Right atrium auricular region (tissue), 2 donors: ENCODE measurements at regions not wholly inside any gene's neighbourhood (a gene's known extent, or its start where the extent isn't known, plus 50 kb on each side); places are given as distances from the start of the nearest gene placed in this dataset.
A peak's percentile ranks its signal among the peaks of the same experiment; 100 is the strongest.

Experiments
- DNase-seq: peaks from one replicate; pipeline ENCODE4 v3.0.0-alpha.2; 2019; ENCODE audit warnings: low spot score
- H3K27ac ChIP-seq, 2 donors: fragments of 200-600 bp; sonication (generic); 1 replicate in 1 of 2; 2 replicates in 1 of 2; pipeline ENCODE4 v1.5.1; 2016 to 2019
- H3K27me3 ChIP-seq, 2 donors: fragments of 200-600 bp; sonication (generic); one replicate each; pipeline versions ENCODE4 v1.5.1 to v1.6.0; 2017 to 2019
- H3K36me3 ChIP-seq: fragments of 200-600 bp; sonication (generic); one replicate; pipeline ENCODE4 v1.5.1; 2016
- H3K4me1 ChIP-seq, 2 donors: fragments of 200-600 bp; sonication (generic); one replicate each; pipeline versions ENCODE4 v1.5.1 to v1.6.0; 2017 to 2019
- H3K4me3 ChIP-seq, 2 donors: fragments of 200-600 bp; sonication (generic); 1 replicate in 1 of 2; 2 replicates in 1 of 2; pipeline ENCODE4 v1.5.1; 2017 to 2019; ENCODE audit warnings: mild to moderate bottlenecking in 1 of 2, moderate library complexity in 1 of 2
- H3K9me3 ChIP-seq, 2 donors: fragments of 200-600 bp; sonication (generic); one replicate each; pipeline ENCODE4 v1.5.1; 2019
- TF ChIP-seq, protein P1 (sequence below), 2 donors: fragments of 200-600 bp; sonication (generic); IDR thresholded peaks; one replicate each; pipeline ENCODE4 v1.5.1; 2019; ENCODE audit warnings: antibody characterized with exemption in 2 of 2

DNA sequence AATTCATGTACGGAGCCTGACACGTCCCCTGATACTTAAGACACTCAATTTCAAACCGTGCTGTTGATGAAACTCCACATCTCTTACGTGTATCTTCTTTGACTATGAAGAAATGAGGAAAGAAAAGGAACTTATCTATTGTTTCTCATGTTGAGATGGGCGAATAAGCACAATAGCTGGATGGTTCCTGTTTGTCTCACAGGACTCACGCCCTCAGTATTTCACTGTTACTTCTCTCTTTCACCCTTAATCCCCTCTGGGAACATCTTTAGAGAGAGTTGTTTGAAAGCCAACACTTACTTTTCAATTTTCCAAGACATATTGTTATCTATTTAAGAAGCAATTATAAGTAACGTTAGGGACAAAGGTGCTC, 99.8 kb downstream of the COPS8 start:
- TF ChIP-seq, protein P1, sequence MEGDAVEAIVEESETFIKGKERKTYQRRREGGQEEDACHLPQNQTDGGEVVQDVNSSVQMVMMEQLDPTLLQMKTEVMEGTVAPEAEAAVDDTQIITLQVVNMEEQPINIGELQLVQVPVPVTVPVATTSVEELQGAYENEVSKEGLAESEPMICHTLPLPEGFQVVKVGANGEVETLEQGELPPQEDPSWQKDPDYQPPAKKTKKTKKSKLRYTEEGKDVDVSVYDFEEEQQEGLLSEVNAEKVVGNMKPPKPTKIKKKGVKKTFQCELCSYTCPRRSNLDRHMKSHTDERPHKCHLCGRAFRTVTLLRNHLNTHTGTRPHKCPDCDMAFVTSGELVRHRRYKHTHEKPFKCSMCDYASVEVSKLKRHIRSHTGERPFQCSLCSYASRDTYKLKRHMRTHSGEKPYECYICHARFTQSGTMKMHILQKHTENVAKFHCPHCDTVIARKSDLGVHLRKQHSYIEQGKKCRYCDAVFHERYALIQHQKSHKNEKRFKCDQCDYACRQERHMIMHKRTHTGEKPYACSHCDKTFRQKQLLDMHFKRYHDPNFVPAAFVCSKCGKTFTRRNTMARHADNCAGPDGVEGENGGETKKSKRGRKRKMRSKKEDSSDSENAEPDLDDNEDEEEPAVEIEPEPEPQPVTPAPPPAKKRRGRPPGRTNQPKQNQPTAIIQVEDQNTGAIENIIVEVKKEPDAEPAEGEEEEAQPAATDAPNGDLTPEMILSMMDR (IDR thresholded peaks at IDR 0.05), result no peak
- Histone ChIP-seq H3K27me3 (no peaks in the 10 kb centered on the region), H3K4me1 (no peaks in the 10 kb centered on the region), H3K9me3 (no peaks in the 10 kb centered on the region), H3K27ac (no peak overlapping the region), H3K36me3 (no peaks in the 10 kb centered on the region), H3K4me3 (no peak overlapping the region)
- DNase-seq, result no peak

DNA sequence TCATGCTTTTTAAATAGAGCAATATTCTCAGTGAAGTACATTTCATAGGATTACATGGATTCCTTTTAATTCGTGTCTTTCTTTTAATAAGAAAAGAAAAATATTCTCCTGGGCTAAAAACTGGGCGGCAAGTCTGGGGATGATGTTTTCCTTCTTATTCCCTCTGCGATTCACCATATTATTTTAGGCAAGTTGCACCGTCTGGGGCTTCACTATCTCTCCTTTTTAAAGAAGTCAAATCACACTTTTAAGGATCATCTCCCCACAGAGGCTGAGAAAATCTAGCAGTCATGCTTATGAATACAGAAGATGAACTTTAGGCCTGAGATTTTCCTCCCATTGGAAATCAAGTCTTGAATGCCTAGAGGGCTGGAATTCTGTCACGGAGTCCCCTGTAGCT, 104.1 kb downstream of the COPS8 start:
- no peak overlapping the region for H3K4me3 ChIP-seq
- no peaks in the 10 kb centered on the region for H3K4me1 ChIP-seq
- DNase-seq, result no peak
- TF ChIP-seq, protein P1 (IDR thresholded peaks at IDR 0.05), result no peak
- no peak overlapping the region for H3K27ac ChIP-seq
- no peaks in the 10 kb centered on the region for H3K36me3 ChIP-seq
- no peaks in the 10 kb centered on the region for H3K9me3 ChIP-seq
- H3K27me3 ChIP-seq, result no peaks in the 10 kb centered on the region

DNA sequence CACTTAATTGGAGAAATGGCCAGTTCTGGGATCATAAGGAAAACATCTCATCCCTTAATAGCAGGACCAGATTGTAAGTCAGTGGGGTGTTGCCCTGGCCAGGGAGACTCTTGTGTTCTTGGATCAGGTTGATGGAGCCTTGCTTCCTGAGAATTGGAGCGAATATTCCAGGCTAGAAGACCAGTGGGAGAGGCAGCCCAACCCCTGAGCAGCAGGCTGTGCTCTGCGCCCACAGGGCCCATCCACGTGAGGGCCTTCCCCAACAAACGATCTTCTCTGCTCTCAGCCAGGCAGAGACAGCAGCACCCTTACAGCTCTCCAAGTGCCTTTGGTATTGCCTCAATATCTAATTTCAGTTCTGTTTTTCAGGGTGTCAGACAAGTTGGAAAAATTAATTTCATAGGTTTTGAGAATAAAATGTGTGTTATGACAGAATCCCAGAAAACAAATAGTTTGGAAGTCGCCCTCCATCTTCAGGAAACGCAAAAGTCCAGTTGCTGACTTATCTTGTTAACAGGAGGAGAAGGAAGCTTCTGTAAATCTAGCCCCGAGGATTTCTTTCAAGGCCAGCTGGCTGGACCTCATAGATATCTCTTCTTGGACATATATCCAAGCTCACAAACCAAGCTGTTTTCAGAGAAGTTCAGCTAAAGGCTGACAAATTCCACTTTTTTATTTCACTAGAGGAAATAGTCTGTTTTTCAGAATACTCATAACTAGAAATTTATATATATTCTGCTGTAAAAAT, 105.5 kb downstream of the COPS8 start:
- Histone ChIP-seq H3K4me3 (no peak overlapping the region), H3K27ac (peak overlapping the region; percentile 40 to 64), H3K4me1 (no peaks in the 10 kb centered on the region), H3K9me3 (no peaks in the 10 kb centered on the region), H3K27me3 (no peaks in the 10 kb centered on the region), H3K36me3 (no peaks in the 10 kb centered on the region)
- DNase-seq, result no peak
- TF ChIP-seq, protein P1 (IDR thresholded peaks at IDR 0.05), result no peak

DNA sequence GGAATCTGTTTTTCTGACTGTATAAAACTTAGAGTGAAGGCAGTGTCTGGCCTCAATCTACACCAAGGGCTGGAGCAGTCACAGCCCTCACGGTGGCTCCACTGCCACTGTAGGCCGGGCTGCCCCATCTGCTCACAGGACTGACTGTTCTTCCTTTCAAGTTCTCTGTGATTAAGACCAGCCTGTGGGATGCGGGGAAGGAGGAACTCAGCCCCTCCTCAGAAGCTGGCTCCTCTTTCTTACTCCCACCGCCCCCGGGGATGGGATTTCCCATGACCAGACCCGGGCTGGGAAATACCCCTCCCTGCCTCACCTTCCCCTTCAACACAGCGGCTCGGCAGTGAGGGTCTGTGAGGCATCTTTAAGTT, 106.0 kb downstream of the COPS8 start:
- no peaks in the 10 kb centered on the region for H3K9me3 ChIP-seq
- no peak overlapping the region for H3K4me3 ChIP-seq
- DNase-seq, result no peak
- TF ChIP-seq, protein P1 (IDR thresholded peaks at IDR 0.05), result no peak
- no peaks in the 10 kb centered on the region for H3K36me3 ChIP-seq
- no peaks in the 10 kb centered on the region for H3K4me1 ChIP-seq
- no peaks in the 10 kb centered on the region for H3K27me3 ChIP-seq
- peak overlapping the region in 1 of 2 donors; percentile 64 for H3K27ac ChIP-seq

DNA sequence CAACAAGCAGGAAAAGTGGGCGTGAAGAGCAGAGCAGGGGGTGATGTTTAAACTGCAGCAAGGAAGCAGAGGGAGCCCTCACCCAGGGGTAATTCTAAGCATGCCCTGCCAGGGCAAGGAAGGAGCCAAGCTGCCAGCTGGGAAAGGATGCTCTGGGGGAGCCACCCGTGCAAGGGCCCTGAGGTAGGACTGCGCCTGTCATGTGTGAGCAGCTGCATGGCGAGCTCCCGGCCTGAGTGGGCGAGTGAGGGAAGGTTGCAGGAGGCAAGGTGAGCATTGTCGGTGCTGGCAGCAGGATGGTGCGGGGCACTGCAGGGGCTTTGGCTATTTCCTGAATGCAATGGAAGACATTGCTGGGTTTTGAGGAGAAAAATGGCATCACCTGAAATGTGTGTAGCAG, 107.2 kb downstream of the COPS8 start:
- DNase-seq, result no peak
- TF ChIP-seq, protein P1 (IDR thresholded peaks at IDR 0.05), result no peak
- Histone ChIP-seq H3K27ac (no peak overlapping the region), H3K27me3 (no peaks in the 10 kb centered on the region), H3K4me1 (no peaks in the 10 kb centered on the region), H3K9me3 (no peaks in the 10 kb centered on the region), H3K36me3 (no peaks in the 10 kb centered on the region), H3K4me3 (no peak overlapping the region)

DNA sequence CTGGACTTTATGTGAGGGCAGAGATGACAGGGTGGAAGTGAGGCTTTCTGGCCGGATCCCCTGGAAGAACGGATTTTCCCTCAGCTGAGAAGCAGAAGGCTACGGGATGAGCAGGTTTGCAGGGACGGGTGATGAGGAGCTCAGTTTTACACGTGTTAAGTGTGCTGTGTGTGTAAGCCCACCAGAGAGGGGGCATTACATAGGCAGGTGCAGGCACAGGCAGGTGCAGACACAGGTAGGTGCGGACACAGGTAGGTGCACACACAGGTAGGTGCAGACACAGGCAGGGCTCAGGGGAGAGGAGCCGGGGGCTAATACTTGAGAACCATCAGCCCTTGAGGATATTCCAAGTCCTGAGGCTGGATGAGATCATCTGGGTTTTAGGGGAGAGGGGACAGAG, 107.7 kb downstream of the COPS8 start:
- TF ChIP-seq, protein P1 (IDR thresholded peaks at IDR 0.05), result no peak
- H3K4me1 ChIP-seq, result no peaks in the 10 kb centered on the region
- H3K9me3 ChIP-seq, result no peaks in the 10 kb centered on the region
- H3K4me3 ChIP-seq, result no peak overlapping the region
- DNase-seq, result no peak
- no peaks in the 10 kb centered on the region for H3K27me3 ChIP-seq
- H3K27ac ChIP-seq, result no peak overlapping the region
- no peaks in the 10 kb centered on the region for H3K36me3 ChIP-seq
